GM19351 (cell line): ENCODE measurements at regions not wholly inside any gene's neighbourhood (a gene's known extent, or its start where the extent isn't known, plus 50 kb on each side); places are given as distances from the start of the nearest gene placed in this dataset.
"Not testable (repeated sequence)": the region's sequence is repeated elsewhere in the genome, so short reads cannot be mapped to it uniquely, and the experiment has no call there.

Experiments
- ATAC-seq: cut with Tn5 transposase; IDR thresholded peaks from one replicate; pipeline ENCODE4 v1.9.1; 2021; ENCODE audit warnings: mild to moderate bottlenecking, moderate library complexity; ENCODE audit not compliant: unreplicated experiment

GRCh38 chr3:67981077-67981476 lies 326.7 kb upstream of the SUCLG2 start:
- ATAC-seq, result no peak

- no peak for ATAC-seq
These were observed 324.9 kb upstream of the SUCLG2 start for GRCh38 chr3:67979342-67979741.

- ATAC-seq, result no peak
These were observed 323.4 kb upstream of the SUCLG2 start for GRCh38 chr3:67977762-67978161.

- no peak for ATAC-seq
These were observed 322.3 kb upstream of the SUCLG2 start for GRCh38 chr3:67976663-67977062.

- ATAC-seq, result no peak
These were observed 310.2 kb upstream of the SUCLG2 start for GRCh38 chr3:67964596-67964995.

GRCh38 chr3:67957268-67957667 lies 302.9 kb upstream of the SUCLG2 start:
- ATAC-seq, result no peak

GRCh38 chr3:67947808-67948508 lies 293.5 kb upstream of the SUCLG2 start:
- ATAC-seq, result no peak

GRCh38 chr3:67946436-67946835 lies 292.0 kb upstream of the SUCLG2 start:
- no peak for ATAC-seq

- no peak for ATAC-seq
These were observed 289.1 kb upstream of the SUCLG2 start for GRCh38 chr3:67943546-67943945.

GRCh38 chr3:67941433-67942030 lies 287.1 kb upstream of the SUCLG2 start:
- no peak for ATAC-seq

- ATAC-seq, result no peak
These were observed 286.0 kb upstream of the SUCLG2 start for GRCh38 chr3:67940210-67940952.

- no peak for ATAC-seq
These were observed 283.2 kb upstream of the SUCLG2 start for GRCh38 chr3:67937498-67938118.

- ATAC-seq, result not testable (repeated sequence)
These were observed 276.0 kb upstream of the SUCLG2 start for GRCh38 chr3:67930394-67930793.

GRCh38 chr3:67923796-67924195 lies 269.4 kb upstream of the SUCLG2 start:
- ATAC-seq, result no peak

GRCh38 chr3:67920969-67921368 lies 266.6 kb upstream of the SUCLG2 start:
- no peak for ATAC-seq

GRCh38 chr3:67920311-67920710 lies 265.9 kb upstream of the SUCLG2 start:
- ATAC-seq, result no peak

GRCh38 chr3:67916353-67916752 lies 261.9 kb upstream of the SUCLG2 start:
- no peak for ATAC-seq

- ATAC-seq, result no peak
These were observed 253.3 kb upstream of the SUCLG2 start for GRCh38 chr3:67907735-67908134.

GRCh38 chr3:67906261-67906660 lies 251.8 kb upstream of the SUCLG2 start:
- no peak for ATAC-seq

- ATAC-seq, result no peak
These were observed 247.3 kb upstream of the SUCLG2 start for GRCh38 chr3:67901681-67902080.

GRCh38 chr3:67898916-67899315 lies 244.5 kb upstream of the SUCLG2 start:
- no peak for ATAC-seq
